GM21515 (cell line): ENCODE measurements at regions not wholly inside any gene's neighbourhood (a gene's known extent, or its start where the extent isn't known, plus 50 kb on each side); places are given as distances from the start of the nearest gene placed in this dataset.
"Not testable (repeated sequence)": the region's sequence is repeated elsewhere in the genome, so short reads cannot be mapped to it uniquely, and the experiment has no call there.

Experiments used
- ATAC-seq: cut with Tn5 transposase; IDR thresholded peaks from one replicate; pipeline ENCODE4 v1.9.1; 2021; ENCODE audit not compliant: unreplicated experiment

GRCh38 chr3:109784852-109785631 is 447.7 kb upstream of the DPPA4 start:
- ATAC-seq, result no peak

DNA sequence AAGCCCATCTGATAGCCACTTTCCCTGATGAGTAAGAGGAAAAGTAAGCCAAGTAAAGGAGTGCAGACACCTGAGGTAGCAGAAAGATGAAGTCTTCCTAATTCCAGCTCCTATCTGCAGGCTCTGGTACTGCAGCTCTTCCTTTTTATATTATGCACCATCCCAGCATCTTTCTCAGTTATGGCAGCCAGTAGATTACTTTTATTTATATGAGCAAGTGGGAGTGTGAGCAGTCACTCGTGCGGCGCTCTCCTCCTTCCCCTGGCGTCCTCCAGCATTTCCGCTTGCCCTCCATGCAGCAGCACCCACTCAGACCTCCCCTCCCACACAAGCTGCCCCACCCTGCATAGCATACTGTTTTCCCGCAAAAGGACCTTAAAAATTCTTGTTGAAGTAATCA is 465.9 kb upstream of the DPPA4 start:
- ATAC-seq, result no peak

DNA sequence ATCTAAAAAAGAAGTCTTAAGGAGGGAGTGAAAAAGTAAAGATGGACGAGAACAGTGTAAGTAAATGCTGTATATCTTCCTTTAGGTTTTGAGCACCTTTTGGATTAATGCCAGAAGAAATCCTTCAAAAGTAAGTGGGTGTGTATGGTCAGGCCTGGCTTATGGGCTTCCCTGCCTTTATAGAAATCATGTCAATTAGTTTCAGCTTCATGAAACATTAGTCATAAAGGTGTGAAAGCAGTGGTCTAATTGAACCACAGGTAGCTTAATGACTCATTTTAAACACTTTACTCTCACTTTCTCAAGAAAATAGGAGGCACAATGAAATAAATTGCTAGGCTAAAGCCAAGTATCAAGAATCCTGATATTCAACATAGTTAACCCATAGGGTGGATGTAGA is 467.4 kb upstream of the DPPA4 start:
- ATAC-seq, result no peak

DNA sequence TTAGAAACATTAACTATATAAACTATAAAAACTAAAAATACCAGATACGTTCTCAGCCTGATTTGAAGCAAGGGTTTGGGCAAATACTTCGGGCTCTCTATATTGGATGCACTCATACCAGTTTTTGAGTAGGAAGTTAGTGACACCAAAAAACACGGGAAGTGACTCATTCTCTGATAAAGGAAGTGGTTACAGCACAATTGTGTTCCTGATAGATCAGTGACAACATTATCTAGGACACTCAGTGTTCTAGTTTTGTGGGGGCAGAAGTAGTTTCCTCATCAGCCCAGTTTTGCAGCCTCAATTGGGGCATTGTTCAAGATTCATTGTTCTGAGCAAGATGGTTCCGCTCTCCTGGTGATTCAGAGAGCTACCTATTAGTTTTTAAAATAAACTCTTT is 469.6 kb upstream of the DPPA4 start:
- ATAC-seq, result no peak

- ATAC-seq, result no peak
Observed at GRCh38 chr3:109809513-109809912, 472.2 kb upstream of the DPPA4 start.

GRCh38 chr3:109818081-109818480 is 480.7 kb upstream of the DPPA4 start:
- no peak for ATAC-seq

- ATAC-seq, result no peak
Observed at GRCh38 chr3:109819734-109820133, 482.4 kb upstream of the DPPA4 start.

- ATAC-seq, result no peak
Observed at GRCh38 chr3:109825971-109826810, 488.8 kb upstream of the DPPA4 start.

- no peak for ATAC-seq
Observed at GRCh38 chr3:109831403-109831802, 494.1 kb upstream of the DPPA4 start.

- ATAC-seq, result no peak
Observed at GRCh38 chr3:109835958-109836357, 498.6 kb upstream of the DPPA4 start.

DNA sequence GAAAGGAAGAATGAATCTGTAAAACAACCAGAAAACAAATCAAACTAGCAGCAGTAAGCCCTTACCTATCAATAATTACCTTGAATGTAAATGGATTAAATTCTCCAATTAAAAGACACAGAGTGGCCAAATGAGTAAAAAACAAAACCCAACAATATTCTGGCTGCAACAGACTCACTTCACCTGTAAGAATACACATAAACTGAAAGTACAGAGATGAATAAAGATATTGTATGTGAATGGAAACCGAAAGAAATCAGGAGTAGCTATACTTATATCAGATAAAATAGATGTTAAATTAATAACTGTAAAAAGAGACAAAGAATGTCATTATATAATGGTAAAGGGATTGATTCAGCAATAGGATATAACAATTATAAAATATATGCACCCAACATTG is 514.5 kb upstream of the DPPA4 start:
- ATAC-seq, result no peak

DNA sequence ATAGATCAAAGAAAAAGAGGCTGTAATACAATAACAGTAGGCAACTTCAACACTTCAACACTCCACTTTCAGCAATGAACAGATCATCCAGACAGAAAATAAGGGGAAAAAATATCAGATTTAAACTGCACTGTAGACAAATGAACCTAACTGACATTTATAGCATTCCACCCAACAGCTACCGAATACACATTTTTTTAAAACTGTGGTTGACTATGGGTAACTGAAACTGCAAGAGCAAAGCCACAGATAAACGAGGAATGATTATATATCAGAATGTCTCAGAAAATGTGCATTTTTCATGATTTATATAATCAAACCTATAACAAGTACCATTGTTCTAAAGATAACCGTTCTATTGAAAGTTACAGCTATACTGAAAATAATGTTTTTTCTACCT is 514.9 kb upstream of the DPPA4 start:
- no peak for ATAC-seq

GRCh38 chr3:109853077-109853731 is 515.9 kb upstream of the DPPA4 start:
- no peak for ATAC-seq

DNA sequence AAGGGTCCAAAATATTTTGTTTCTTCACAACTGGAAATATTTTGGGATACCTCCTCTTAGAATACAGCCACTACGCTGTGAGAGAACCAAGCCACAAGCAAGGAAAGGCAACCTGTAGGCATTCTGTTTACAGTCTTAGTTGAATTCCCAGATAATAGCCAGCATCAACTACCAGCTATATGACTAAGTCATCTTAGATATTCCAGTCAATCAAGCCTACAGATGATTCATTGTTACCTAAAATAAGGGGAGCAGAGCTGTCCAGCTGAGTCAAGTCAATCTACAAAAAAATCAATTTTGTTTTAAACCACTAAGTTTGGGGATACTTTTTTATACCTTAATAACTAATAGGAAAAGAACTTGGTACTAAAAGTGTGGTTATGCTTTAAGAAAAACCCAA is 526.4 kb upstream of the DPPA4 start:
- ATAC-seq, result no peak

DNA sequence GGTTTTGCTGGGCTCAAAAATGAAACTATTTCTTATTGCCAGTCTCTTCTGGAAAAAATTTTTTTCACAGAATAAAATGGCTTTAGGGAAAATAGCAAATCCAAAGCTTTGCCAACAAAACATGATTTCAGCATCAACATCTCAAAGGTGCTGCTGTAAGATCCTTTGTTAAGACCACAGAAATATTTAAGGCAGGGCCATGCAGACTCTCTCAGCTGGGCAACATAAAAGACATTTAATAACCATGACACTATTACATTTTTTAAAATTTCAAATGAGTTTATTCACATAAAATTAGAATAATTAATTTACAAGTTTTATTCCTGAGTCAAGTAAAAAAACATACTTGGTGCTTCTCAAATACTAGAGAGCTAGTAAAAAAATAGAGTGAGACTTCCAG is 527.1 kb upstream of the DPPA4 start:
- ATAC-seq, result no peak

DNA sequence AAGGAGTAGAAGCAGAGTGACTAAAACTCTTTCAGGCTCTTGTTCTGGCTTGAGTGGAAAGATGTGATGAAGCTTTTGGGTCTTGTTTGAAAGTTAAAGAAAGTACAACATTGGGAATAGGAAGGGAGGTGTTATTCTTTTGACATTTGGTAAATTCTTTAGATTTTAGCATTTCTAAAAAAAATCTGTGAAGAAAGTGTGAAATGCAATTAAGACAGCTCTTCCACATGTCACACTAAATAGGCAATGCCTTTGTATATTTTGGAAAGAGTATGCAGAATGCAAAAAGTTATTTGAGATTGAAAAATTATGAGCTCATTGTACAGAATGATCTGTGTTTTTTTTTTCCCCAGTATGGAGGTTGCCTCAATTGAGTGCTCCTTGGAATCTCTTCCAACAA is 532.2 kb upstream of the DPPA4 start:
- ATAC-seq, result no peak

DNA sequence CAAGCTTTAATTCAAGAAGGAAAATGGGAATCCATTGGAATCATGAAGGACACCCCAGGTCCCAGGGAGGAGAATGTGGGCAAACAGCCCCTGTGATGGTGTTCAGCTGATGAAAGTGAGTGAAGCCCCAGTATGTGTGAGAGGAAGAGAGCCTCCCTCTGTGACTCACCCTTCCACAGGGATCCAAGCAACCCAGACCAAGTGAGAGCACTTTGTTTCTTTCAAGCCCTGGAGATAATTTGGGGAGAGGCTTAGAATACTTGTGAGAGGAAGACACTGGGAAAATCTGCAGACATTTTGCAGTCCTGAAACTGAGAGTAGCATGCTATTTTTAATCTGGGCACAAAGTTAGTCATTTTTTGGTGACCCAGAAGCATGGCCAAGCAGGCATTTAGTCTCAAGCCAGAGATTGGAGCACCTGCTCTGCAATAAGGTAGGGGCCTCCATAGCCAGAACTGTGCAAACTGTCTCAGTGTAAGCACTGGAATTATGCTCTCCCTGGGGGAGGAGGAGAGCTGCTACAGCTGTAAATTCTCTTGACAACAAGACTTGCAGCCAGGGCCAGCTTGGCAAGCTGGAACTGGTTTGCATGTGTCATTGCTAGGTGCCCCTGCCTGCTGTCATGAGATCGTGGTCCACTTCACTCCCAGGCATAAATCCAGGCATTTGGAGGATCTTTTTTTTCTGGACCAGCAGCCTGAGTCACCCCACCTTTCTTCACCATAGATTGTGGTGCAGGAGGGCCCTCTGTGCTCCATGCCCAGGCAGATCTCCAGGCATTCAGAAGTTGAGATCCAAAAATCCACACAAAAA is 537.8 kb upstream of the DPPA4 start:
- ATAC-seq, result no peak

- ATAC-seq, result not testable (repeated sequence)
Observed at GRCh38 chr3:109877616-109878015, 540.3 kb upstream of the DPPA4 start.

DNA sequence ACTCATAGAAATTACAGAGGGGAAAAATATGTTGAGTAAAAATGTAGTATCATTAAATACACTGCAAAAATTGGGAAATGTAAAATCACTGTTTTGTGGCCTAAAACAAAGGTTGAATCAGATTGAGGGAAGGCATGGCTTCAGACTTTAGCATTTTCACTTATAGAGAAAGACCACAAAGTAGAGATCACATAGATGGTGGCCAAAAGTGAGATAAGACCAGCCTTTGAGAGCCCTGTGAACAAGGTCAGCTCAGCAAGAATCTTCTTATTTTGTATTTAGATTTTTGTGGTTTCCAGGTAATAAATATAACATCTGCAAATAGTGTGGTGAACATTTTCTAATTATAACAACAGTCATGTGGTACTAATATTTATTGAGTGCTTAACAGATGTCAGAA is 544.8 kb upstream of the DPPA4 start:
- ATAC-seq, result no peak

- no peak for ATAC-seq
Observed at GRCh38 chr3:109887293-109887692, 549.9 kb upstream of the DPPA4 start.

GRCh38 chr3:109888026-109888425 is 550.7 kb upstream of the DPPA4 start:
- no peak for ATAC-seq
